Stimulated activated CD4-positive, alpha-beta T cell treated with anti-CD3 and anti-CD28 coated beads, Interleukin-2, amount 100 ng/mL, for 48 hours (primary cell): ENCODE measurements at regions not wholly inside any gene's neighbourhood (a gene's known extent, or its start where the extent isn't known, plus 50 kb on each side); places are given as distances from the start of the nearest gene placed in this dataset.

ENCODE experiments used
- DNase-seq, 2 donors: peaks; one replicate each; pipeline ENCODE4 v3.0.0-alpha.2; 2020

- no peak for DNase-seq
Measured at GRCh38 chr9:134228649-134229048, 64.3 kb upstream of the RNU6ATAC start.

GRCh38 chr9:134229466-134230091 lies 65.2 kb upstream of the RNU6ATAC start:
- no peak for DNase-seq

- DNase-seq, result no peak
Measured at GRCh38 chr9:134230092-134230941, 66.0 kb upstream of the RNU6ATAC start.

GRCh38 chr9:134230942-134231325 lies 66.6 kb upstream of the RNU6ATAC start:
- DNase-seq, result no peak

GRCh38 chr9:134231330-134231745 lies 67.0 kb upstream of the RNU6ATAC start:
- DNase-seq, result no peak

- DNase-seq, result no peak
Measured at GRCh38 chr9:134231767-134232166, 67.4 kb upstream of the RNU6ATAC start.

GRCh38 chr9:134233022-134233421 lies 68.7 kb upstream of the RNU6ATAC start:
- DNase-seq, result no peak

GRCh38 chr9:134234001-134234660 lies 69.8 kb upstream of the RNU6ATAC start:
- DNase-seq, result no peak

- no peak for DNase-seq
Measured at GRCh38 chr9:134234687-134235359, 70.5 kb upstream of the RNU6ATAC start.

- DNase-seq, result no peak
Measured at GRCh38 chr9:134235366-134235765, 71.0 kb upstream of the RNU6ATAC start.

GRCh38 chr9:134236001-134236421 lies 71.6 kb upstream of the RNU6ATAC start:
- DNase-seq, result no peak

GRCh38 chr9:134236935-134237629 lies 72.7 kb upstream of the RNU6ATAC start:
- no peak for DNase-seq

GRCh38 chr9:134237630-134238265 lies 73.4 kb upstream of the RNU6ATAC start:
- DNase-seq, result no peak

- DNase-seq, result no peak
Measured at GRCh38 chr9:134239130-134239903, 75.0 kb upstream of the RNU6ATAC start.

GRCh38 chr9:134239939-134240338 lies 75.6 kb upstream of the RNU6ATAC start:
- no peak for DNase-seq

- no peak for DNase-seq
Measured at GRCh38 chr9:134240361-134240760, 76.0 kb upstream of the RNU6ATAC start.

- DNase-seq, result no peak
Measured at GRCh38 chr9:134242706-134243105, 78.3 kb upstream of the RNU6ATAC start.

GRCh38 chr9:134243778-134244467 lies 79.6 kb upstream of the RNU6ATAC start:
- peak in 1 of 2 donors; percentile 7 for DNase-seq

GRCh38 chr9:134245179-134245578 lies 80.8 kb upstream of the RNU6ATAC start:
- DNase-seq, result no peak

- DNase-seq, result no peak
Measured at GRCh38 chr9:134247918-134248631, 78.2 kb upstream of the RXRA start.
